Posterior vena cava (tissue), 2 donors: ENCODE measurements at regions not wholly inside any gene's neighbourhood (a gene's known extent, or its start where the extent isn't known, plus 50 kb on each side); places are given as distances from the start of the nearest gene placed in this dataset.

Experiments used
- DNase-seq: peaks from one replicate; pipeline ENCODE4 v3.0.0-alpha.2; 2020; ENCODE audit warnings: low spot score
- intact Hi-C, 2 donors: fragments of 100-400 bp; cut with DNase I; formaldehyde crosslinking; loops; one replicate each; pipeline versions ENCODE4 v1.14.1 to v1.14.2; 2022 to 2023
- donor health status: DM: yes; HTN: yes; CAD: no.
- donor health status: DM: yes; HTN: yes; CAD: no.

GRCh38 chr10:10807106-10807505, 210.6 kb upstream of the CELF2 start:
- intact Hi-C loops, result no loop called here
- no peak for DNase-seq

- DNase-seq, result no peak
- intact Hi-C loops, result no loop called here
Observed at GRCh38 chr10:10811562-10811961, 206.1 kb upstream of the CELF2 start.

GRCh38 chr10:10813656-10814055, 204.0 kb upstream of the CELF2 start:
- intact Hi-C loops, result no loop called here
- no peak for DNase-seq

GRCh38 chr10:10814069-10814468, 203.6 kb upstream of the CELF2 start:
- DNase-seq, result no peak
- intact Hi-C loops, result no loop called here

- no peak for DNase-seq
- intact Hi-C loops, result no loop called here
Observed at GRCh38 chr10:10816447-10816846, 201.2 kb upstream of the CELF2 start.

- DNase-seq, result no peak
- intact Hi-C loops, result no loop called here
Observed at GRCh38 chr10:10817609-10818008, 200.1 kb upstream of the CELF2 start.

GRCh38 chr10:10818082-10818481, 199.6 kb upstream of the CELF2 start:
- no peak for DNase-seq
- intact Hi-C loops, result no loop called here

- intact Hi-C loops, result no loop called here
Observed at GRCh38 chr10:10819206-10819856, 198.3 kb upstream of the CELF2 start.

GRCh38 chr10:10821926-10822325, 195.7 kb upstream of the CELF2 start:
- intact Hi-C loops, result no loop called here
- no peak for DNase-seq

More at GRCh38 chr10:10819206-10819856, 198.3 kb upstream of the CELF2 start:
- DNase-seq, result no peak

- intact Hi-C loops, result no loop called here
- peak; percentile 87 for DNase-seq
Observed at GRCh38 chr10:10824591-10825148, 193.0 kb upstream of the CELF2 start.

- DNase-seq, result no peak
- intact Hi-C loops, result no loop called here
Observed at GRCh38 chr10:10826125-10826524, 191.5 kb upstream of the CELF2 start.

GRCh38 chr10:10828623-10829022, 189.0 kb upstream of the CELF2 start:
- DNase-seq, result no peak
- intact Hi-C loops, result no loop called here

- no peak for DNase-seq
- intact Hi-C loops, result no loop called here
Observed at GRCh38 chr10:10829576-10829975, 188.1 kb upstream of the CELF2 start.

- intact Hi-C loops, result no loop called here
- no peak for DNase-seq
Observed at GRCh38 chr10:10830293-10830986, 187.2 kb upstream of the CELF2 start.

GRCh38 chr10:10831085-10831484, 186.6 kb upstream of the CELF2 start:
- peak; percentile 87 for DNase-seq
- intact Hi-C loops, result no loop called here

GRCh38 chr10:10833955-10834354, 183.7 kb upstream of the CELF2 start:
- no peak for DNase-seq
- intact Hi-C loops, result no loop called here

GRCh38 chr10:10844251-10844650, 173.4 kb upstream of the CELF2 start:
- DNase-seq, result no peak
- intact Hi-C loops, result no loop called here

GRCh38 chr10:10845185-10845584, 172.5 kb upstream of the CELF2 start:
- DNase-seq, result no peak
- intact Hi-C loops, result no loop called here

- DNase-seq, result no peak
- intact Hi-C loops, result no loop called here
Observed at GRCh38 chr10:10845826-10846503, 171.7 kb upstream of the CELF2 start.

- intact Hi-C loops, result no loop called here
- DNase-seq, result no peak
Observed at GRCh38 chr10:10846504-10846900, 171.2 kb upstream of the CELF2 start.
